ENCODE measurements at regions not wholly inside any gene's neighbourhood (a gene's known extent, or its start where the extent isn't known, plus 50 kb on each side); places are given as distances from the start of the nearest gene placed in this dataset.
"Not testable (repeated sequence)": the region's sequence is repeated elsewhere in the genome, so short reads cannot be mapped to it uniquely, and the experiment has no call there.

DNA sequence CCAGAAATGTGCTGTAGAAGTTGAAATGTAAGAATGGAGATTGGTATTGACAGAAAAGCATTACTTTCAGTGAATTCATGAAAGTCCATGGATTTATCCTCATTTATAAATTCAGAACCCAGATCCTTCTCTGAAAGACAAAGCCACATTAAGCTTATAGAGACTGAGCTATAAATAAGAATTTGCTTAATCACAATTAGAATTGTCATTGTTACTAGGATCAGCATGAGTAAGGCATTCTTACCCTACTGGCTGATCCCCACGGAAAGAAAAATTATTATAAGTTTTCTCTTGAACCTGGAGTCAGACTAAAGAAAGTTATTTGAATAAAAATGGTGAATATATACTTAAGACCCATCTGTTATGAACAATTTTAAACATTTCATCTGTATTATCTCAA lies 199.2 kb upstream of the DTNA start:
- Histone ChIP-seq H3K9me3 (ENCODE audit: control extremely low read depth in 1 of 5, control insufficient read depth in 4 of 5, insufficient read depth in 2 of 5, low read depth in 1 of 5, low read length in 4 of 5) (peaks cover 0 to 4% (median 0%) of the 10 kb centered on the region in 5 experiments), H3K4me3 (ENCODE audit: control insufficient read depth in 1 of 7, extremely low read depth in 1 of 7, insufficient read depth in 4 of 7, low read depth in 2 of 7, low read length in 6 of 7) (no peak overlapping the region), H3K4me1 (ENCODE audit: control extremely low read depth in 1 of 4, control insufficient read depth in 4 of 4, insufficient read depth in 4 of 4, low read length in 3 of 4) (no peaks in the 10 kb centered on the region), H3K27ac (ENCODE audit: insufficient read depth in 1 of 2, low read depth in 1 of 2, low read length in 2 of 2, poor library complexity in 1 of 2, severe bottlenecking in 2 of 2) (no peak overlapping the region), H3K36me3 (ENCODE audit: control insufficient read depth in 4 of 4, insufficient read depth in 4 of 4, low read length in 3 of 4) (no peaks in the 10 kb centered on the region), H3K27me3 (replicated peaks in 2 of 5; ENCODE audit: control insufficient read depth in 4 of 5, insufficient read depth in 5 of 5, low read length in 4 of 5) (peaks cover 0 to 1% (median 0%) of the 10 kb centered on the region in 5 experiments)
- no CpG with 5 or more reads among the region's 1 CpG for WGBS (ENCODE audit: insufficient coverage)
- DNase-seq = no peak
- ChIA-PET CTCF (no interaction called here), POLR2A (no interaction called here)

DNA sequence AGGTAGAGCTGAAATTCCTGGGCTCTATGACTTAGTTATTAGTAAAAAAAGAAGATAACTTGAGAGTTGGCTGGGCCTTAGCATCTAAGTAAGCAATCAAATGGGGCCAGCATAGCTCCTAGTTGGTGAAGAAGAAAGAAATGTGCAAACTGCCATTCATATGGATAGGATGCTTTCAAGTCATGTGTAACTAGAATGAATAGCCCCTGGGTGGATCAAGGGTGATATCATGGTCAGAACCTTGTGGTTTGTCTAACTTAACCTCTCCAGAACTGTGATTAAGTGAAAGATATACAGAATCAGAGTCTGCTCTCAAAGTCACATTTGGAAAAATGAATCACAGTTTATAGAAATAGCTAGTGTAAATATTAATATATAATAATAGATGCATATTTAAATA lies 198.7 kb upstream of the DTNA start:
- H3K4me1 ChIP-seq (ENCODE audit: control extremely low read depth in 1 of 4, control insufficient read depth in 4 of 4, insufficient read depth in 4 of 4, low read length in 3 of 4) = no peaks in the 10 kb centered on the region
- H3K27ac ChIP-seq (ENCODE audit: insufficient read depth in 1 of 2, low read depth in 1 of 2, low read length in 2 of 2, poor library complexity in 1 of 2, severe bottlenecking in 2 of 2) = no peak overlapping the region
- H3K9me3 ChIP-seq (ENCODE audit: control extremely low read depth in 1 of 5, control insufficient read depth in 4 of 5, insufficient read depth in 2 of 5, low read depth in 1 of 5, low read length in 4 of 5) = peaks cover 0 to 8% (median 0%) of the 10 kb centered on the region in 5 experiments
- no peaks in the 10 kb centered on the region for H3K36me3 ChIP-seq (ENCODE audit: control insufficient read depth in 4 of 4, insufficient read depth in 4 of 4, low read length in 3 of 4)
- H3K27me3 ChIP-seq (replicated peaks in 2 of 5; ENCODE audit: control insufficient read depth in 4 of 5, insufficient read depth in 5 of 5, low read length in 4 of 5) = peaks cover 0 to 1% (median 0%) of the 10 kb centered on the region in 5 experiments
- H3K4me3 ChIP-seq (ENCODE audit: control insufficient read depth in 1 of 7, extremely low read depth in 1 of 7, insufficient read depth in 4 of 7, low read depth in 2 of 7, low read length in 6 of 7) = no peak overlapping the region
- DNase-seq = no peak
- CTCF ChIA-PET = no interaction called here
- POLR2A ChIA-PET = no interaction called here

DNA sequence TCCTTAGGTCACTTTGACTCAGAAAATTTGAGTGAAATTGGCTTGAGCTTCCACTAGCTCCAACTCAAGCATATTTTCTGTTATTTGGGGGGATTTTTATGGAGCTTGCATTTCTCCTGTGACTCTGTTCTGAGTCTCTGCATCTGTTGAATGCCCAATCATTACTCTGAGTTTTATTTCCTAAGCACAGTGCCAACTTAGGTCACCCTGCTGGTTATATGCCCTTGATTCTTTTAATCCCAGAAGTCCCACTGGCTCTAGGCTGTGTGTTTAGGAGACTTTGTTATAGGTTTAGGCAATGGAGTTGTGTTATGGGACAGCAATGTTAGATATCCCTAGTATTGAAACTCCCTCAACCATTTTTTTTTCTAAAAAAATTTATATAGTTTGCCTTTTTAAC lies 198.2 kb upstream of the DTNA start:
- peaks cover 0 to 1% (median 0%) of the 10 kb centered on the region in 5 experiments for H3K27me3 ChIP-seq (replicated peaks in 2 of 5; ENCODE audit: control insufficient read depth in 4 of 5, insufficient read depth in 5 of 5, low read length in 4 of 5)
- H3K4me1 ChIP-seq (ENCODE audit: control extremely low read depth in 1 of 4, control insufficient read depth in 4 of 4, insufficient read depth in 4 of 4, low read length in 3 of 4) = no peaks in the 10 kb centered on the region
- H3K27ac ChIP-seq (ENCODE audit: insufficient read depth in 1 of 2, low read depth in 1 of 2, low read length in 2 of 2, poor library complexity in 1 of 2, severe bottlenecking in 2 of 2) = no peak overlapping the region
- no peak overlapping the region for H3K4me3 ChIP-seq (ENCODE audit: control insufficient read depth in 1 of 7, extremely low read depth in 1 of 7, insufficient read depth in 4 of 7, low read depth in 2 of 7, low read length in 6 of 7)
- ChIA-PET CTCF (interaction anchor here (0.7 kb wide), 1 partner anchor 26 kb away, joined by 3 read pairs; no protein-coding TSS in a partner anchor), POLR2A (no interaction called here)
- H3K36me3 ChIP-seq (ENCODE audit: control insufficient read depth in 4 of 4, insufficient read depth in 4 of 4, low read length in 3 of 4) = no peaks in the 10 kb centered on the region
- DNase-seq = no peak
- H3K9me3 ChIP-seq (ENCODE audit: control extremely low read depth in 1 of 5, control insufficient read depth in 4 of 5, insufficient read depth in 2 of 5, low read depth in 1 of 5, low read length in 4 of 5) = peaks cover 0 to 8% (median 0%) of the 10 kb centered on the region in 5 experiments

DNA sequence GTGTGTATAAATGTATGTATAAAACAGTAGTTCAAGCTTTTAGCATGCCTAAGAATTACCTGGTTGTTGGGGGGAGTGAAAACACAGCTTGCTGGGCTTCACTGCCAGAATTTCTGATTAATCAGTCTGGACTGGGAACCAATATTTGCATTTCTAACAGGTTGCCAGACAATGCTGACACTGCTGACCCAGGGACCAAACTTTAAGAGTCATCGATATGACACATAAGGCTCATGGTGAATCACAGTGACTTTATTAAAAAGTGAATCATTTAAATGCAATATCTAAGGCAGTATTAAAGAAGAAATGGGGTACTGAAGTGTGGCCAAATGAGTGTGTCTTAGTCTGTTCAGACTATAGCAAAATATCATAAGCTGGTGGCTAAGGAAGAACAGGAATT lies 195.9 kb upstream of the DTNA start:
- DNase-seq = no peak
- H3K4me1 ChIP-seq (ENCODE audit: control extremely low read depth in 1 of 4, control insufficient read depth in 4 of 4, insufficient read depth in 4 of 4, low read length in 3 of 4) = no peaks in the 10 kb centered on the region
- H3K36me3 ChIP-seq (ENCODE audit: control insufficient read depth in 4 of 4, insufficient read depth in 4 of 4, low read length in 3 of 4) = no peaks in the 10 kb centered on the region
- H3K27me3 ChIP-seq (replicated peaks in 2 of 5; ENCODE audit: control insufficient read depth in 4 of 5, insufficient read depth in 5 of 5, low read length in 4 of 5) = no peaks in the 10 kb centered on the region
- H3K4me3 ChIP-seq (ENCODE audit: control insufficient read depth in 1 of 7, extremely low read depth in 1 of 7, insufficient read depth in 4 of 7, low read depth in 2 of 7, low read length in 6 of 7) = no peak overlapping the region
- no CpG with 5 or more reads among the region's 1 CpG for WGBS (ENCODE audit: insufficient coverage)
- peaks cover 0 to 8% (median 0%) of the 10 kb centered on the region in 5 experiments for H3K9me3 ChIP-seq (ENCODE audit: control extremely low read depth in 1 of 5, control insufficient read depth in 4 of 5, insufficient read depth in 2 of 5, low read depth in 1 of 5, low read length in 4 of 5)
- no peak overlapping the region for H3K27ac ChIP-seq (ENCODE audit: insufficient read depth in 1 of 2, low read depth in 1 of 2, low read length in 2 of 2, poor library complexity in 1 of 2, severe bottlenecking in 2 of 2)
- CTCF ChIA-PET = no interaction called here
- POLR2A ChIA-PET = no interaction called here

DNA sequence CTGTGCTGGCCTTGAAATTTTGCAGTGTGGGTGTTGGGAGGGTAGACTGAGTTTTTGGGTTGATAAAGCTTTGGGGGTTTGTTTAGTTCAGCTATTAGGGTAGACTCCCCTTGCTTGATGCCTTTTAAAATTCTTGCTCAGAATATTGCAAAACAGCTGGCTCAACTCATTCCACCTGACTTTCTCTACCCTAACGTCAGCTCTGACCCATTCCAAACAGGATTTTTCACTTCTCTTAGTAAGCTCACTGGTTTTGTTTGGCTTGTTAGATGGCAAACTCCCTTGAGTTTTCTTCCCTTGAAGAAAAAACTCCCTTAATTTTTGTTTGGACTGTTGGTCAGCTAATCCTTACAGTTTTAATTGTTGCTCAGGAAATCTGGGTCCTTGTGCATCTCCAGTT lies 195.1 kb upstream of the DTNA start:
- Histone ChIP-seq H3K4me3 (ENCODE audit: control insufficient read depth in 1 of 7, extremely low read depth in 1 of 7, insufficient read depth in 4 of 7, low read depth in 2 of 7, low read length in 6 of 7) (no peak overlapping the region), H3K27ac (ENCODE audit: insufficient read depth in 1 of 2, low read depth in 1 of 2, low read length in 2 of 2, poor library complexity in 1 of 2, severe bottlenecking in 2 of 2) (no peak overlapping the region), H3K27me3 (replicated peaks in 2 of 5; ENCODE audit: control insufficient read depth in 4 of 5, insufficient read depth in 5 of 5, low read length in 4 of 5) (no peaks in the 10 kb centered on the region), H3K9me3 (ENCODE audit: control extremely low read depth in 1 of 5, control insufficient read depth in 4 of 5, insufficient read depth in 2 of 5, low read depth in 1 of 5, low read length in 4 of 5) (peaks cover 0 to 8% (median 0%) of the 10 kb centered on the region in 5 experiments), H3K36me3 (ENCODE audit: control insufficient read depth in 4 of 4, insufficient read depth in 4 of 4, low read length in 3 of 4) (no peaks in the 10 kb centered on the region), H3K4me1 (ENCODE audit: control extremely low read depth in 1 of 4, control insufficient read depth in 4 of 4, insufficient read depth in 4 of 4, low read length in 3 of 4) (no peaks in the 10 kb centered on the region)
- no peak for DNase-seq
- POLR2A ChIA-PET = no interaction called here
- CTCF ChIA-PET = no interaction called here
- WGBS (ENCODE audit: insufficient coverage) = 88% methylated on average over 1 of the region's 1 CpG

DNA sequence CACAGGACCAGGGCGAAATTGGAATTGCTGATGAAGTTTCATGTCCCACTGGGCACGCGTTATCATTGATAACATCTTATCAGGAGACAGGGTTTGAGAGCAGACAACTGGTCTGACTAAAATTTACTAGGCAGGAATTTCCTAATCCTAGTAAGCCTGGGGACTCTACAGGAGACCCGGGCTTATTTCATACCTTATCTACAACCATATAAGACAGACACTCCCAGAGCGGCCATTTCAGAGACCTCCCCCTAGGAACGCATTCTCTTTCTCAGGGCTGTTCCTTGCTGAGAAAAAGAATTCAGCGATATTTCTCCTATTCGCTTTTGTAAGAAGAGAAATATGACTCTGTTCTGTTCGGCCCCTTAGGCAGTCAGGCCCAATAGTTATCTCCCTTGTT lies 193.7 kb upstream of the DTNA start:
- POLR2A ChIA-PET; H3K4me3 ChIP-seq (ENCODE audit: control insufficient read depth in 1 of 7, extremely low read depth in 1 of 7, insufficient read depth in 4 of 7, low read depth in 2 of 7, low read length in 6 of 7); H3K4me1 ChIP-seq (ENCODE audit: control extremely low read depth in 1 of 4, control insufficient read depth in 4 of 4, insufficient read depth in 4 of 4, low read length in 3 of 4); H3K27ac ChIP-seq (ENCODE audit: insufficient read depth in 1 of 2, low read depth in 1 of 2, low read length in 2 of 2, poor library complexity in 1 of 2, severe bottlenecking in 2 of 2); DNase-seq; H3K36me3 ChIP-seq (ENCODE audit: control insufficient read depth in 4 of 4, insufficient read depth in 4 of 4, low read length in 3 of 4); H3K27me3 ChIP-seq (replicated peaks in 2 of 5; ENCODE audit: control insufficient read depth in 4 of 5, insufficient read depth in 5 of 5, low read length in 4 of 5); CTCF ChIA-PET; H3K9me3 ChIP-seq (ENCODE audit: control extremely low read depth in 1 of 5, control insufficient read depth in 4 of 5, insufficient read depth in 2 of 5, low read depth in 1 of 5, low read length in 4 of 5): not testable (repeated sequence)
- WGBS (ENCODE audit: insufficient coverage) = 82% methylated on average over 8 of the region's 9 CpGs

DNA sequence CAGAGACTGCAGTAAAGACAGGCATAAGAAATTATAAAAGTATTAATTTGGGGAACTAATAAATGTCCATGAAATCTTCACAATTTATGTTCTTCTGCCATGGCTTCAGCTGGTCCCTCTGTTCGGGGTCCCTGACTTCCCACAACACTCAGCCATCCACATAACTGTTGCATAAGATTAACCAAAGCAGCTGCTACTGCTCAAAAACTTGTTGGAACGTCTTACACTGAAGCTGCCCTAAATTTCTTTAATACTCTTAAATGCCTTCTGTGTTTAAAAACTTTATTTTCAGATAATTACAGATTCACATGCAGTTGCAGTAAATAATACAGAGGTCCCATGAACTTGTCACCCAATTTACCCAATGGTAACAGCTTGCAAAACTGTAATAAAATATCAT lies 193.1 kb upstream of the DTNA start:
- WGBS (ENCODE audit: insufficient coverage) = 100% methylated on average over 1 of the region's 2 CpGs
- H3K27me3 ChIP-seq (replicated peaks in 2 of 5; ENCODE audit: control insufficient read depth in 4 of 5, insufficient read depth in 5 of 5, low read length in 4 of 5); H3K27ac ChIP-seq (ENCODE audit: insufficient read depth in 1 of 2, low read depth in 1 of 2, low read length in 2 of 2, poor library complexity in 1 of 2, severe bottlenecking in 2 of 2); H3K4me1 ChIP-seq (ENCODE audit: control extremely low read depth in 1 of 4, control insufficient read depth in 4 of 4, insufficient read depth in 4 of 4, low read length in 3 of 4); H3K9me3 ChIP-seq (ENCODE audit: control extremely low read depth in 1 of 5, control insufficient read depth in 4 of 5, insufficient read depth in 2 of 5, low read depth in 1 of 5, low read length in 4 of 5); H3K36me3 ChIP-seq (ENCODE audit: control insufficient read depth in 4 of 4, insufficient read depth in 4 of 4, low read length in 3 of 4); CTCF ChIA-PET; POLR2A ChIA-PET; H3K4me3 ChIP-seq (ENCODE audit: control insufficient read depth in 1 of 7, extremely low read depth in 1 of 7, insufficient read depth in 4 of 7, low read depth in 2 of 7, low read length in 6 of 7); DNase-seq: not testable (repeated sequence)
